GM21529 (cell line): ENCODE measurements at regions not wholly inside any gene's neighbourhood (a gene's known extent, or its start where the extent isn't known, plus 50 kb on each side); places are given as distances from the start of the nearest gene placed in this dataset.

Experiments
- ATAC-seq: cut with Tn5 transposase; IDR thresholded peaks from one replicate; pipeline ENCODE4 v1.9.1; 2021; ENCODE audit not compliant: unreplicated experiment

GRCh38 chr22:48564995-48565394 is 1262.7 kb downstream of the BRD1 start:
- no peak for ATAC-seq

- ATAC-seq: no peak
Measured at GRCh38 chr22:48563966-48564330, 1263.7 kb downstream of the BRD1 start.

- no peak for ATAC-seq
Measured at GRCh38 chr22:48563118-48563965, 1264.3 kb downstream of the BRD1 start.

GRCh38 chr22:48561676-48562075 is 1266.0 kb downstream of the BRD1 start:
- ATAC-seq: no peak

GRCh38 chr22:48560836-48561235 is 1266.8 kb downstream of the BRD1 start:
- no peak for ATAC-seq

- ATAC-seq: no peak
Measured at GRCh38 chr22:48560389-48560751, 1267.3 kb downstream of the BRD1 start.

GRCh38 chr22:48559647-48560388 is 1267.9 kb downstream of the BRD1 start:
- no peak for ATAC-seq

GRCh38 chr22:48558606-48559402 is 1268.9 kb downstream of the BRD1 start:
- ATAC-seq: no peak

GRCh38 chr22:48558016-48558415 is 1269.7 kb downstream of the BRD1 start:
- no peak for ATAC-seq

GRCh38 chr22:48557473-48557872 is 1270.2 kb downstream of the BRD1 start:
- no peak for ATAC-seq

- ATAC-seq: no peak
Measured at GRCh38 chr22:48556751-48557150, 1270.9 kb downstream of the BRD1 start.

GRCh38 chr22:48556222-48556621 is 1271.5 kb downstream of the BRD1 start:
- no peak for ATAC-seq

- no peak for ATAC-seq
Measured at GRCh38 chr22:48555606-48556005, 1272.1 kb downstream of the BRD1 start.

GRCh38 chr22:48554893-48555572 is 1272.6 kb downstream of the BRD1 start:
- ATAC-seq: no peak

- ATAC-seq: no peak
Measured at GRCh38 chr22:48553694-48554308, 1273.9 kb downstream of the BRD1 start.

GRCh38 chr22:48553119-48553518 is 1274.6 kb downstream of the BRD1 start:
- ATAC-seq: no peak

- ATAC-seq: no peak
Measured at GRCh38 chr22:48551716-48552268, 1275.9 kb downstream of the BRD1 start.

- ATAC-seq: no peak
Measured at GRCh38 chr22:48551061-48551460, 1276.6 kb downstream of the BRD1 start.

- no peak for ATAC-seq
Measured at GRCh38 chr22:48548391-48548790, 1279.3 kb downstream of the BRD1 start.

- no peak for ATAC-seq
Measured at GRCh38 chr22:48547971-48548370, 1279.7 kb downstream of the BRD1 start.
